ENCODE measurements at regions not wholly inside any gene's neighbourhood (a gene's known extent, or its start where the extent isn't known, plus 50 kb on each side); places are given as distances from the start of the nearest gene placed in this dataset.

GRCh38 chr3:132232231-132232792, 84.9 kb upstream of the ACP3 start:
- TF ChIP-seq, protein P1, sequence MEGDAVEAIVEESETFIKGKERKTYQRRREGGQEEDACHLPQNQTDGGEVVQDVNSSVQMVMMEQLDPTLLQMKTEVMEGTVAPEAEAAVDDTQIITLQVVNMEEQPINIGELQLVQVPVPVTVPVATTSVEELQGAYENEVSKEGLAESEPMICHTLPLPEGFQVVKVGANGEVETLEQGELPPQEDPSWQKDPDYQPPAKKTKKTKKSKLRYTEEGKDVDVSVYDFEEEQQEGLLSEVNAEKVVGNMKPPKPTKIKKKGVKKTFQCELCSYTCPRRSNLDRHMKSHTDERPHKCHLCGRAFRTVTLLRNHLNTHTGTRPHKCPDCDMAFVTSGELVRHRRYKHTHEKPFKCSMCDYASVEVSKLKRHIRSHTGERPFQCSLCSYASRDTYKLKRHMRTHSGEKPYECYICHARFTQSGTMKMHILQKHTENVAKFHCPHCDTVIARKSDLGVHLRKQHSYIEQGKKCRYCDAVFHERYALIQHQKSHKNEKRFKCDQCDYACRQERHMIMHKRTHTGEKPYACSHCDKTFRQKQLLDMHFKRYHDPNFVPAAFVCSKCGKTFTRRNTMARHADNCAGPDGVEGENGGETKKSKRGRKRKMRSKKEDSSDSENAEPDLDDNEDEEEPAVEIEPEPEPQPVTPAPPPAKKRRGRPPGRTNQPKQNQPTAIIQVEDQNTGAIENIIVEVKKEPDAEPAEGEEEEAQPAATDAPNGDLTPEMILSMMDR (optimal IDR thresholded peaks at IDR 0.05 in 1 of 3, IDR thresholded peaks at IDR 0.05 in 1 of 3, conservative IDR thresholded peaks at IDR 0.05 in 1 of 3; ENCODE audit: extremely low read depth in 1 of 3, insufficient read depth in 2 of 3, low read length in 3 of 3) = no peak
- no peak for TF ChIP-seq EZH2 (IDR thresholded peaks at IDR 0.05; ENCODE audit: low read length)

Measured in keratinocyte (primary cell).